Lung (tissue), 11 donors: ENCODE measurements at regions not wholly inside any gene's neighbourhood (a gene's known extent, or its start where the extent isn't known, plus 50 kb on each side); places are given as distances from the start of the nearest gene placed in this dataset.

Source experiments
- ATAC-seq: fragments of 200-7000 bp; cut with Tn5 transposase; one replicate; pipeline ENCODE4 v1.9.1; 2020; ENCODE audit warnings: moderate number of reproducible peaks; ENCODE audit not compliant: insufficient read depth, low FRiP score
- DNase-seq, 3 donors: peaks; one replicate each; pipeline ENCODE4 v3.0.0-alpha.2; 2013 to 2017
- H3K27ac ChIP-seq, 2 donors: one replicate each; pipeline ENCODE4 v1.5.1; 2013; ENCODE audit warnings: mild to moderate bottlenecking in 2 of 2, moderate library complexity in 2 of 2, control low read depth in 1 of 2, inconsistent platforms in 1 of 2, low read depth in 1 of 2, low read length in 1 of 2
- H3K27me3 ChIP-seq, 3 donors: one replicate each; pipeline ENCODE4 v1.5.1; 2013; ENCODE audit warnings: low read length in 2 of 3; ENCODE audit not compliant: control insufficient read depth in 3 of 3, insufficient read depth in 3 of 3
- H3K36me3 ChIP-seq, 4 donors: one replicate each; pipeline ENCODE4 v1.5.1; 2013; ENCODE audit warnings: low read length in 4 of 4, mild to moderate bottlenecking in 1 of 4, moderate library complexity in 1 of 4; ENCODE audit not compliant: control insufficient read depth in 4 of 4, insufficient read depth in 4 of 4
- H3K4me1 ChIP-seq, 5 donors: one replicate each; pipeline ENCODE4 v1.5.1; 2013; ENCODE audit warnings: low read length in 5 of 5, mild to moderate bottlenecking in 2 of 5, moderate library complexity in 1 of 5; ENCODE audit not compliant: control insufficient read depth in 5 of 5, insufficient read depth in 5 of 5
- H3K4me3 ChIP-seq: one replicate; pipeline ENCODE4 v1.5.1; 2013; ENCODE audit warnings: mild to moderate bottlenecking, control low read depth, moderate library complexity
- H3K9ac ChIP-seq, 2 donors: one replicate each; pipeline ENCODE4 v1.5.1; 2013; ENCODE audit warnings: low read length in 2 of 2, control low read depth in 1 of 2; ENCODE audit not compliant: insufficient read depth in 1 of 2
- H3K9me3 ChIP-seq, 4 donors: one replicate each; pipeline ENCODE4 v1.5.1; 2013; ENCODE audit warnings: low read length in 3 of 4, mild to moderate bottlenecking in 1 of 4, moderate library complexity in 1 of 4; ENCODE audit not compliant: control insufficient read depth in 4 of 4, insufficient read depth in 3 of 4
- CTCF ChIP-seq: IDR thresholded peaks from 2 replicates; pipeline ENCODE4 v1.5.1; 2012; ENCODE audit warnings: mild to moderate bottlenecking; ENCODE audit errors: control extremely low read depth, extremely low read depth
- WGBS, 2 donors: extraction: QIAGEN DNeasy Blood & Tissue Kit; methylation state at CpG; one replicate each; pipeline ENCODE4 v1.1.7; 2013; 5-methylcytosine and 5-hydroxymethylcytosine counted together
- donor health status: control.
- donor health status: control.
- donor health status: Bipolar disorder and iron deficiency.
- donor health status: healthy.
- donor health status: DM: yes; HTN: yes; CAD: no.

GRCh38 chr13:104017317-104017716 is 951.1 kb upstream of the SLC10A2 start:
- H3K27ac ChIP-seq: no peak overlapping the region
- no peaks in the 10 kb centered on the region for H3K27me3 ChIP-seq
- H3K4me3 ChIP-seq: no peak overlapping the region
- 83 to 87% methylated on average over 2 of the region's 2 CpGs for WGBS, 2 donors
- H3K9me3 ChIP-seq: peaks cover 0 to 2% (median 0%) of the 10 kb centered on the region in 4 donors
- H3K36me3 ChIP-seq: no peaks in the 10 kb centered on the region
- peaks cover 0 to 5% (median 2%) of the 10 kb centered on the region in 5 donors for H3K4me1 ChIP-seq
- no peak for ATAC-seq
- no peak for TF ChIP-seq CTCF
- H3K9ac ChIP-seq: no peak overlapping the region
- DNase-seq: no peak

- TF ChIP-seq CTCF: no peak
- Histone ChIP-seq H3K27ac (no peak overlapping the region), H3K4me1 (peaks cover 0 to 5% (median 0%) of the 10 kb centered on the region in 5 donors), H3K9me3 (peaks cover 0 to 2% (median 0%) of the 10 kb centered on the region in 4 donors), H3K9ac (no peak overlapping the region), H3K27me3 (no peaks in the 10 kb centered on the region), H3K36me3 (no peaks in the 10 kb centered on the region), H3K4me3 (no peak overlapping the region)
- WGBS, 2 donors: 44 to 74% methylated on average over 7 of the region's 7 CpGs
- peak in 2 of 3 donors; percentile 34 to 35 for DNase-seq
- ATAC-seq: no peak
These were observed 949.6 kb upstream of the SLC10A2 start for GRCh38 chr13:104015646-104016396.

- ATAC-seq: no peak
- Histone ChIP-seq H3K9me3 (peaks cover 0 to 2% (median 0%) of the 10 kb centered on the region in 4 donors), H3K36me3 (no peaks in the 10 kb centered on the region), H3K27ac (no peak overlapping the region), H3K4me3 (no peak overlapping the region), H3K9ac (no peak overlapping the region), H3K4me1 (peaks cover 0 to 5% (median 0%) of the 10 kb centered on the region in 5 donors), H3K27me3 (no peaks in the 10 kb centered on the region)
- DNase-seq: no peak
- TF ChIP-seq CTCF: no peak
- WGBS, 2 donors: 79 to 83% methylated on average over 12 of the region's 12 CpGs
These were observed 948.8 kb upstream of the SLC10A2 start for GRCh38 chr13:104014803-104015645.
